Astrocyte of the cerebellum (primary cell): ENCODE measurements at regions not wholly inside any gene's neighbourhood (a gene's known extent, or its start where the extent isn't known, plus 50 kb on each side); places are given as distances from the start of the nearest gene placed in this dataset.

Source experiments
- DNase-seq: peaks from one replicate; pipeline ENCODE4 v3.0.0-alpha.2; 2011; ENCODE audit warnings: low read depth
- H3K4me3 ChIP-seq: 2 replicates; pipeline ENCODE4 v1.5.1; 2011; ENCODE audit warnings: mild to moderate bottlenecking, low read depth, low read length, moderate library complexity
- CTCF ChIP-seq: IDR thresholded peaks from 2 replicates; pipeline ENCODE4 v1.5.1; 2012; ENCODE audit warnings: low read length, low read depth, moderate library complexity, mild to moderate bottlenecking; ENCODE audit errors: missing control alignments
- in situ Hi-C: cut with HindIII; loops from 2 replicates; pipeline ENCODE4 v1.10.0; 2017; ENCODE audit warnings: low sequenced_read_pairs

- TF ChIP-seq CTCF = no peak
- in situ Hi-C loops = no loop called here
- no peak overlapping the region for H3K4me3 ChIP-seq
- no peak for DNase-seq
Observed at GRCh38 chr2:4018535-4018934, 315.2 kb downstream of the DCDC2C start.

GRCh38 chr2:4020153-4020552 lies 316.8 kb downstream of the DCDC2C start:
- in situ Hi-C loops = no loop called here
- TF ChIP-seq CTCF = no peak
- DNase-seq = no peak

GRCh38 chr2:4020649-4021048 lies 317.3 kb downstream of the DCDC2C start:
- no peak overlapping the region for H3K4me3 ChIP-seq
- no peak for TF ChIP-seq CTCF
- DNase-seq = no peak
- in situ Hi-C loops = no loop called here

More at GRCh38 chr2:4020153-4020552, 316.8 kb downstream of the DCDC2C start:
- H3K4me3 ChIP-seq = no peak overlapping the region

- no peak overlapping the region for H3K4me3 ChIP-seq
- in situ Hi-C loops = no loop called here
- TF ChIP-seq CTCF = no peak
- DNase-seq = no peak
Observed at GRCh38 chr2:4024605-4025004, 321.2 kb downstream of the DCDC2C start.

GRCh38 chr2:4029081-4029480 lies 325.7 kb downstream of the DCDC2C start:
- in situ Hi-C loops = no loop called here
- no peak for DNase-seq
- no peak for TF ChIP-seq CTCF
- no peak overlapping the region for H3K4me3 ChIP-seq

- no peak for DNase-seq
- in situ Hi-C loops = no loop called here
- no peak for TF ChIP-seq CTCF
- H3K4me3 ChIP-seq = no peak overlapping the region
Observed at GRCh38 chr2:4039896-4040295, 336.5 kb downstream of the DCDC2C start.
